ENCODE measurements at regions not wholly inside any gene's neighbourhood (a gene's known extent, or its start where the extent isn't known, plus 50 kb on each side); places are given as distances from the start of the nearest gene placed in this dataset.

GRCh38 chr18:76139844-76140243, 355.2 kb downstream of the ZNF516 start:
- no peak for TF ChIP-seq CTCF (IDR thresholded peaks at IDR 0.05)
- intact Hi-C loops (cut with DNase I) = no loop called here

GRCh38 chr18:76137216-76137615, 357.8 kb downstream of the ZNF516 start:
- Histone ChIP-seq H3K9me3 (no peaks in the 10 kb centered on the region), H3K27ac (no peak overlapping the region), H3K27me3 (no peaks in the 10 kb centered on the region), H3K4me1 (no peaks in the 10 kb centered on the region), H3K4me3 (no peak overlapping the region), H3K36me3 (no peaks in the 10 kb centered on the region)
- intact Hi-C loops (cut with DNase I) = no loop called here
- no peak for ATAC-seq
- TF ChIP-seq CTCF (IDR thresholded peaks at IDR 0.05) = no peak
- DNase-seq = no peak

More at GRCh38 chr18:76139844-76140243, 355.2 kb downstream of the ZNF516 start:
- no peak overlapping the region for H3K4me3 ChIP-seq
- ATAC-seq (no peak), DNase-seq (no peak)
- no peaks in the 10 kb centered on the region for H3K4me1 ChIP-seq
- no peaks in the 10 kb centered on the region for H3K36me3 ChIP-seq
- H3K27ac ChIP-seq = no peak overlapping the region
- no peaks in the 10 kb centered on the region for H3K27me3 ChIP-seq
- H3K9me3 ChIP-seq = no peaks in the 10 kb centered on the region

- Histone ChIP-seq H3K36me3 (no peaks in the 10 kb centered on the region), H3K4me1 (no peaks in the 10 kb centered on the region), H3K27me3 (no peaks in the 10 kb centered on the region), H3K27ac (no peak overlapping the region), H3K9me3 (no peaks in the 10 kb centered on the region), H3K4me3 (no peak overlapping the region)
- no peak for ATAC-seq
- DNase-seq = no peak
- TF ChIP-seq CTCF (IDR thresholded peaks at IDR 0.05) = no peak
- intact Hi-C loops (cut with DNase I) = no loop called here
Observed at GRCh38 chr18:76136701-76137100, 358.3 kb downstream of the ZNF516 start.

- no peak overlapping the region for H3K27ac ChIP-seq
- DNase-seq = no peak
- ATAC-seq = no peak
- intact Hi-C loops (cut with DNase I) = no loop called here
- no peak for TF ChIP-seq CTCF (IDR thresholded peaks at IDR 0.05)
- no peaks in the 10 kb centered on the region for H3K9me3 ChIP-seq
- no peaks in the 10 kb centered on the region for H3K36me3 ChIP-seq
- no peaks in the 10 kb centered on the region for H3K27me3 ChIP-seq
- H3K4me3 ChIP-seq = no peak overlapping the region
- no peaks in the 10 kb centered on the region for H3K4me1 ChIP-seq
Observed at GRCh38 chr18:76134628-76135027, 360.4 kb downstream of the ZNF516 start.

GRCh38 chr18:76133873-76134272, 361.2 kb downstream of the ZNF516 start:
- TF ChIP-seq CTCF (IDR thresholded peaks at IDR 0.05) = no peak
- Histone ChIP-seq H3K4me3 (no peak overlapping the region), H3K27me3 (no peaks in the 10 kb centered on the region), H3K36me3 (no peaks in the 10 kb centered on the region), H3K9me3 (no peaks in the 10 kb centered on the region), H3K27ac (no peak overlapping the region), H3K4me1 (no peaks in the 10 kb centered on the region)
- DNase-seq = no peak
- ATAC-seq = no peak
- intact Hi-C loops (cut with DNase I) = no loop called here
